ENCODE measurements at regions not wholly inside any gene's neighbourhood (a gene's known extent, or its start where the extent isn't known, plus 50 kb on each side); places are given as distances from the start of the nearest gene placed in this dataset.
A peak's percentile ranks its signal among the peaks of the same experiment; 100 is the strongest.

DNA sequence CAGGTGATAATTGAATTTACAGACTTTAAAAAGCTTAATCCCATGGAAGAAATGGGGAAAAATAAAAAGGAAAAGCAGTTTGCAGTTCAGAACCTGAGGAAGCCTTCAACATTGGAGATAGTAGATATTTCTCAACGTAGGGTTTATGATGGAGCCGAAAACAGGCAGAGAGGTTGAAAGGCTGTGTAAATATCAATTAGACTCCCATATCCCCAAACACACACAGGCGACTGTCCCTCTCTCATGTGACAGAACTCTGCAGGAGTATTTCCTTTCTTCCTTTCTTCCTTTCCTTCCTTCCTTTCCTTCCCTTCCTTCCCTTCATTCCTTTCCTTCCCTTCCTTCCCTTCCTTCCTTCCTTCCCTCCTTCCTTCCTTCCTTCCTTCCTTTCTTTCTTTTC lies 406.5 kb downstream of the LPIN1 start:
- peak; percentile 7 for TF ChIP-seq CTCF (IDR thresholded peaks at IDR 0.05)
- TF ChIP-seq EZH2 (IDR thresholded peaks at IDR 0.05; ENCODE audit: borderline replicate concordance, insufficient read depth, low read depth, low read length, poor library complexity, severe bottlenecking): no peak

All from B cell (primary cell).